ENCODE measurements at regions not wholly inside any gene's neighbourhood (a gene's known extent, or its start where the extent isn't known, plus 50 kb on each side); places are given as distances from the start of the nearest gene placed in this dataset.

DNA sequence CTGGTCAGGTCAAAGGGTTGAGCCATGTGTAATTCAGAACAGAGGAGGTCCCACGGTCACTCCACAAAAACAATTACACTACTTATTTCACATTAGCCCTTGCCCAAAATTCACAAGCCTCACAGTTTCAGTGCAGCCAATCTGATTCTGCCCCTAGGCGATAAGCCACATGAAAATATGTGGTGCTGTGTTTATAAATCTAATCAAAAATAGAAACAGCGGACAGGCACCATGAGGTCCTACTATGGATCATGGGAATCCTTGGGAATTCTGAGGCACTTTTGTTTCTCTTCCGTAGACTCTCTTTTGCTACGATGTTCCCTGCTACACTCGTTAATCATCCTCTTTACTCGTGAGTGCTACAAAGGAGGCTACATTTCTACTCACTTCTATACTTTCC lies 476.1 kb downstream of the TFAP2A start:
- no peak for TF ChIP-seq REST (IDR thresholded peaks at IDR 0.05; ENCODE audit: insufficient read depth in 1 of 2, low read depth in 2 of 2, low read length in 2 of 2)
- TF ChIP-seq TAF1 (IDR thresholded peaks at IDR 0.05; ENCODE audit: borderline replicate concordance, insufficient read depth, low read length), result no peak
- TF ChIP-seq POLR2AphosphoS5 (IDR thresholded peaks at IDR 0.05; ENCODE audit: low read depth, low read length), result no peak

All from PFSK-1 (cell line).